ENCODE measurements at regions not wholly inside any gene's neighbourhood (a gene's known extent, or its start where the extent isn't known, plus 50 kb on each side); places are given as distances from the start of the nearest gene placed in this dataset.

DNA sequence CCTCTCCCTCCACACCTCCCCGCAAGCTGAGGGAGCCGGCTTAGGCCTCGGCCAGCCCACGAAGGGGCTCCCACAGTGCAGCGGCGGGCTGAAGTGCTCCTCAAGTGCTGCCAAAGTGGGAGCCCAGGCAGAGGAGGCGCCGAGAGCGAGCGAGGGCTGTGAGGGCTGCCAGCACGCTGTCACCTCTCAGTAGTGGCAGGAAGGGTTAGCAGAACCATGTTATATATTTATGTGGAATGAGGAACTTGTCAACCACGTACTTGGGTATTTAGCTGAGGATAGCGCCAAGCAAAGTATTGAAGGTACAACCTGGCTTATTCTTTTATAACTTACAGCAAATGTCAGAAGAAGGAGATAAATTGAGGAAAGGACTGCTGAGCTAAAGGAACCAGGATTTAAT lies 144.1 kb upstream of the MGAT5 start:
- TF ChIP-seq EZH2 (IDR thresholded peaks at IDR 0.05; ENCODE audit: low read length, missing control alignments), result no peak
- TF ChIP-seq, protein P1, sequence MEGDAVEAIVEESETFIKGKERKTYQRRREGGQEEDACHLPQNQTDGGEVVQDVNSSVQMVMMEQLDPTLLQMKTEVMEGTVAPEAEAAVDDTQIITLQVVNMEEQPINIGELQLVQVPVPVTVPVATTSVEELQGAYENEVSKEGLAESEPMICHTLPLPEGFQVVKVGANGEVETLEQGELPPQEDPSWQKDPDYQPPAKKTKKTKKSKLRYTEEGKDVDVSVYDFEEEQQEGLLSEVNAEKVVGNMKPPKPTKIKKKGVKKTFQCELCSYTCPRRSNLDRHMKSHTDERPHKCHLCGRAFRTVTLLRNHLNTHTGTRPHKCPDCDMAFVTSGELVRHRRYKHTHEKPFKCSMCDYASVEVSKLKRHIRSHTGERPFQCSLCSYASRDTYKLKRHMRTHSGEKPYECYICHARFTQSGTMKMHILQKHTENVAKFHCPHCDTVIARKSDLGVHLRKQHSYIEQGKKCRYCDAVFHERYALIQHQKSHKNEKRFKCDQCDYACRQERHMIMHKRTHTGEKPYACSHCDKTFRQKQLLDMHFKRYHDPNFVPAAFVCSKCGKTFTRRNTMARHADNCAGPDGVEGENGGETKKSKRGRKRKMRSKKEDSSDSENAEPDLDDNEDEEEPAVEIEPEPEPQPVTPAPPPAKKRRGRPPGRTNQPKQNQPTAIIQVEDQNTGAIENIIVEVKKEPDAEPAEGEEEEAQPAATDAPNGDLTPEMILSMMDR (conservative IDR thresholded peaks at IDR 0.05 in 1 of 2, IDR thresholded peaks at IDR 0.05 in 1 of 2; ENCODE audit: low read depth in 1 of 2, low read length in 2 of 2), result no peak
- DNase-seq (ENCODE audit: low read depth in 2 of 2), result no peak
- Histone ChIP-seq H2AFZ (ENCODE audit: low read length) (no peak overlapping the region), H3K4me2 (ENCODE audit: extremely low read depth, insufficient read depth, low read length) (no peak overlapping the region), H3K79me2 (ENCODE audit: control insufficient read depth, insufficient read depth, low read length) (no peaks in the 10 kb centered on the region), H3K4me3 (replicated peaks in 1 of 4; ENCODE audit: control extremely low read depth in 1 of 4, insufficient read depth in 1 of 4, low read depth in 3 of 4, low read length in 4 of 4) (no peak overlapping the region), H3K9ac (ENCODE audit: insufficient read depth, low read length) (no peak overlapping the region), H3K9me3 (ENCODE audit: control insufficient read depth, insufficient read depth, low read depth, low read length) (no peaks in the 10 kb centered on the region), H3K36me3 (ENCODE audit: control insufficient read depth, insufficient read depth, low read length) (no peaks in the 10 kb centered on the region), H4K20me1 (ENCODE audit: control insufficient read depth, extremely low read depth, insufficient read depth, low read length) (no peaks in the 10 kb centered on the region), H3K4me1 (ENCODE audit: control insufficient read depth, extremely low read depth, insufficient read depth, low read length) (no peaks in the 10 kb centered on the region), H3K27me3 (ENCODE audit: control insufficient read depth, insufficient read depth, low read length) (no peaks in the 10 kb centered on the region), H3K27ac (ENCODE audit: insufficient read depth, low read length) (no peak overlapping the region)

GRCh38 chr2:134110532-134110931 lies 143.3 kb upstream of the MGAT5 start:
- Histone ChIP-seq H3K9ac (ENCODE audit: insufficient read depth, low read length) (no peak overlapping the region), H3K27me3 (ENCODE audit: control insufficient read depth, insufficient read depth, low read length) (no peaks in the 10 kb centered on the region), H3K4me1 (ENCODE audit: control insufficient read depth, extremely low read depth, insufficient read depth, low read length) (no peaks in the 10 kb centered on the region), H4K20me1 (ENCODE audit: control insufficient read depth, extremely low read depth, insufficient read depth, low read length) (no peaks in the 10 kb centered on the region), H3K36me3 (ENCODE audit: control insufficient read depth, insufficient read depth, low read length) (no peaks in the 10 kb centered on the region), H3K4me2 (ENCODE audit: extremely low read depth, insufficient read depth, low read length) (no peak overlapping the region), H3K4me3 (replicated peaks in 1 of 4; ENCODE audit: control extremely low read depth in 1 of 4, insufficient read depth in 1 of 4, low read depth in 3 of 4, low read length in 4 of 4) (no peak overlapping the region), H3K79me2 (ENCODE audit: control insufficient read depth, insufficient read depth, low read length) (no peaks in the 10 kb centered on the region), H2AFZ (ENCODE audit: low read length) (no peak overlapping the region), H3K27ac (ENCODE audit: insufficient read depth, low read length) (no peak overlapping the region), H3K9me3 (ENCODE audit: control insufficient read depth, insufficient read depth, low read depth, low read length) (no peaks in the 10 kb centered on the region)
- no peak for DNase-seq (ENCODE audit: low read depth in 2 of 2)
- TF ChIP-seq, protein P1 (conservative IDR thresholded peaks at IDR 0.05 in 1 of 2, IDR thresholded peaks at IDR 0.05 in 1 of 2; ENCODE audit: low read depth in 1 of 2, low read length in 2 of 2), result no peak
- no peak for TF ChIP-seq EZH2 (IDR thresholded peaks at IDR 0.05; ENCODE audit: low read length, missing control alignments)

DNA sequence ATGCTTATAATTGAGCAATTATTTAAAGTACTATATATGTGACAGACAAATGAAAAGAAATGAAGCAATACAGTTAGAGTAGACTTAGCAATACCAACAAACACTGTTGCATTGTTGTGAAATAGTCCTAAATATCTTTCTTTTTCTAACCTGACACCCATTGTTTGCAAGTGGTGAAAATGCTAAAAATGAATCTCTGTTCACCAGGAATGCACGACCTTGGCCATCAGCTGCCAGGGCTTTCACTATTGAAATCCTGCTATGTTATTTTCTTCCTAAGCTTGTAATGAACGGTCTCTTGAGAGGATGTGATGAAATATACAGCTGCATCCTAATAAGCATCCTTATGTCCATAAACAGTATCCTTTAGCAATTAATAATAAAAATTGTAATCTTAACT lies 136.2 kb upstream of the MGAT5 start:
- no peak overlapping the region for H2AFZ ChIP-seq (ENCODE audit: low read length)
- H3K79me2 ChIP-seq (ENCODE audit: control insufficient read depth, insufficient read depth, low read length), result peaks cover 26% of the 10 kb centered on the region
- peaks cover 10% of the 10 kb centered on the region for H3K4me1 ChIP-seq (ENCODE audit: control insufficient read depth, extremely low read depth, insufficient read depth, low read length)
- H3K27me3 ChIP-seq (ENCODE audit: control insufficient read depth, insufficient read depth, low read length), result no peaks in the 10 kb centered on the region
- no peak overlapping the region for H3K4me3 ChIP-seq (replicated peaks in 1 of 4; ENCODE audit: control extremely low read depth in 1 of 4, insufficient read depth in 1 of 4, low read depth in 3 of 4, low read length in 4 of 4)
- H3K9me3 ChIP-seq (ENCODE audit: control insufficient read depth, insufficient read depth, low read depth, low read length), result no peaks in the 10 kb centered on the region
- H3K36me3 ChIP-seq (ENCODE audit: control insufficient read depth, insufficient read depth, low read length), result no peaks in the 10 kb centered on the region
- no peaks in the 10 kb centered on the region for H4K20me1 ChIP-seq (ENCODE audit: control insufficient read depth, extremely low read depth, insufficient read depth, low read length)
- TF ChIP-seq, protein P1 (conservative IDR thresholded peaks at IDR 0.05 in 1 of 2, IDR thresholded peaks at IDR 0.05 in 1 of 2; ENCODE audit: low read depth in 1 of 2, low read length in 2 of 2), result no peak
- no peak for TF ChIP-seq EZH2 (IDR thresholded peaks at IDR 0.05; ENCODE audit: low read length, missing control alignments)
- no peak overlapping the region for H3K9ac ChIP-seq (ENCODE audit: insufficient read depth, low read length)
- H3K4me2 ChIP-seq (ENCODE audit: extremely low read depth, insufficient read depth, low read length), result no peak overlapping the region
- no peak for DNase-seq (ENCODE audit: low read depth in 2 of 2)
- no peak overlapping the region for H3K27ac ChIP-seq (ENCODE audit: insufficient read depth, low read length)
